Panc1 (cell line): ENCODE measurements at regions not wholly inside any gene's neighbourhood (a gene's known extent, or its start where the extent isn't known, plus 50 kb on each side); places are given as distances from the start of the nearest gene placed in this dataset.

Experiments
- CTCF ChIP-seq: fragments of 450-650 bp; IDR thresholded peaks from 2 replicates; pipeline ENCODE4 v1.5.1; 2017; ENCODE audit warnings: mild to moderate bottlenecking
- POLR2AphosphoS5 ChIP-seq: IDR thresholded peaks from 2 replicates; pipeline ENCODE4 v1.6.1; 2012; ENCODE audit warnings: mild to moderate bottlenecking, low read depth, low read length, moderate library complexity

DNA sequence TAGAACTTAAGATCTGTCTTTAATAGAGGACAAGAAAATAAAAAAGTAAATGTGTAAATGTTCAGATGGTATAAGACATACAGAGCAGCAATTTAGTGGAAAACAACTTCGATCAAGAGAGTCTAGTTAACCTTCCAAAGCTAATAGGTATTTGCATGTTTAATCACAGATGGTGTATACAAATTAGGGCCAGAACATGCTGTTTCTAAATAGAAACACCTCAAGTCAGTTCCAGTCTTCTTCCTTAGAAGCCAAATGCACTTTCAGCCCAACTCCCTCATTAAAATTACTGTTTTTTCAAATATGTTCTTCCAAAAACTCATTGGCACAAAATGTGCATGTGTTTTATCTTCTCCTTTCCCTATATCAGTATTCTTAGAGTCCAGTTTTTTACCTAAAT is 604.4 kb downstream of the SLC6A15 start:
- TF ChIP-seq CTCF (no peak), POLR2AphosphoS5 (no peak)
